ENCODE measurements at regions not wholly inside any gene's neighbourhood (a gene's known extent, or its start where the extent isn't known, plus 50 kb on each side); places are given as distances from the start of the nearest gene placed in this dataset.

GRCh38 chr1:218573925-218574324, 228.8 kb downstream of the TGFB2 start:
- no peaks in the 10 kb centered on the region for H3K4me1 ChIP-seq (replicated peaks in 1 of 2; ENCODE audit: control insufficient read depth in 2 of 2, insufficient read depth in 2 of 2, low read length in 2 of 2)
- H3K27ac ChIP-seq (ENCODE audit: extremely low read depth, low read depth, low read length) = no peak overlapping the region
- H3K4me2 ChIP-seq (ENCODE audit: insufficient read depth, low read length) = no peak overlapping the region
- ChIA-PET POLR2A (no interaction called here), CTCF (ENCODE audit: low intra/inter-chr PET ratio) (no interaction called here)
- no peak overlapping the region for H3K4me3 ChIP-seq
- no peak overlapping the region for H3K9ac ChIP-seq (ENCODE audit: insufficient read depth in 1 of 2, low read depth in 2 of 2, low read length in 2 of 2)
- intact Hi-C loops (cut with micrococcal nuclease) = no loop called here
- no peaks in the 10 kb centered on the region for H3K79me2 ChIP-seq (ENCODE audit: control insufficient read depth, insufficient read depth, low read length)
- H3K36me3 ChIP-seq (ENCODE audit: control insufficient read depth, insufficient read depth, low read length) = no peaks in the 10 kb centered on the region
- H3K9me1 ChIP-seq (ENCODE audit: control insufficient read depth, insufficient read depth, low read length) = no peaks in the 10 kb centered on the region
- no peak for FAIRE-seq
- ATAC-seq = no peak
- no peaks in the 10 kb centered on the region for H4K20me1 ChIP-seq (replicated peaks; ENCODE audit: control insufficient read depth, insufficient read depth, low read length)
- DNase-seq (ENCODE audit: extremely low read depth in 1 of 4, low spot score in 3 of 4) = no peak
- no peaks in the 10 kb centered on the region for H3K27me3 ChIP-seq (ENCODE audit: control insufficient read depth in 2 of 2, insufficient read depth in 2 of 2, low read length in 2 of 2)
- 0% methylated on average over 2 of the region's 2 CpGs for WGBS (ENCODE audit: insufficient coverage, low coverage, missing lambda C conversion rate)
- in situ Hi-C loops (cut with MboI) = no loop called here
- no TSS peak for BruUV-seq (replicated peaks)
- TF ChIP-seq CTCF (IDR thresholded peaks at IDR 0.05 in 2 of 3, conservative IDR thresholded peaks at IDR 0.05 in 1 of 3; ENCODE audit: insufficient read depth in 2 of 3, low read depth in 1 of 3, low read length in 3 of 3) (no peak), ZSCAN32 (CRISPR knock-in tag; IDR thresholded peaks at IDR 0.05) (no peak), MEIS2 (IDR thresholded peaks at IDR 0.05; ENCODE audit: partially characterized antibody) (no peak), SNAPC5 (CRISPR knock-in tag; IDR thresholded peaks at IDR 0.05) (no peak), TCF7L2 (IDR thresholded peaks at IDR 0.05; ENCODE audit: low read depth, low read length) (no peak), FOXO4 (CRISPR knock-in tag; IDR thresholded peaks at IDR 0.05) (no peak), TRIM24 (IDR thresholded peaks at IDR 0.05) (no peak), ZNF197 (CRISPR knock-in tag; IDR thresholded peaks at IDR 0.05; ENCODE audit: low read depth) (no peak)
- no peak overlapping the region for H2AFZ ChIP-seq (ENCODE audit: low read depth, low read length)
- no peaks in the 10 kb centered on the region for H3K9me3 ChIP-seq (replicated peaks; ENCODE audit: control insufficient read depth, insufficient read depth, low read depth, low read length)
